HEK293 (cell line): ENCODE measurements at regions not wholly inside any gene's neighbourhood (a gene's known extent, or its start where the extent isn't known, plus 50 kb on each side); places are given as distances from the start of the nearest gene placed in this dataset.

Source experiments
- CTCF ChIA-PET: fragments of 350-600 bp; formaldehyde crosslinking; extraction: SDS; loops from one replicate; lab custom pipeline; 2021; ENCODE audit warnings: antibody characterized with exemption; lab: Yijun Ruan, JAX
- POLR2A ChIA-PET: fragments of 300-600 bp; formaldehyde crosslinking; extraction: SDS; loops from one replicate; lab custom pipeline; 2020; ENCODE audit warnings: antibody characterized with exemption, inconsistent platforms; lab: Yijun Ruan, JAX
- H3K27ac ChIP-seq: fragments of 200-500 bp; sonication (Bioruptor generic); 2 replicates; pipeline ENCODE4 v1.5.1; 2014; ENCODE audit warnings: low read depth, low read length, control low read depth, inconsistent platforms; ENCODE audit errors: extremely low read depth
- H3K36me3 ChIP-seq, 2 experiments: fragments of 200-500 bp in 1 of 2; sonication (Bioruptor generic) in 1 of 2; 1 replicate in 1 of 2; 2 replicates in 1 of 2; pipeline ENCODE4 v1.5.1; 2014 to 2017; ENCODE audit warnings: inconsistent platforms in 2 of 2, low read length in 2 of 2; ENCODE audit not compliant: control insufficient read depth in 2 of 2, insufficient read depth in 1 of 2
- H3K4me1 ChIP-seq: fragments of 200-500 bp; sonication (Bioruptor generic); 2 replicates; pipeline ENCODE4 v1.5.1; 2014; ENCODE audit warnings: mild to moderate bottlenecking, low read length, inconsistent platforms; ENCODE audit not compliant: control insufficient read depth, insufficient read depth
- H3K4me3 ChIP-seq: 2 replicates; pipeline ENCODE4 v1.5.1; 2011; ENCODE audit warnings: low read depth, mild to moderate bottlenecking, control low read depth, low read length, moderate library complexity
- H3K9me3 ChIP-seq: fragments of 200-500 bp; sonication (Bioruptor generic); 2 replicates; pipeline ENCODE4 v1.5.1; 2014; ENCODE audit warnings: low read depth, low read length, inconsistent platforms; ENCODE audit not compliant: control insufficient read depth, insufficient read depth
- ZBTB21 ChIP-seq: fragments of 450-650 bp; formaldehyde crosslinking; IDR thresholded peaks from 2 replicates; pipeline ENCODE4 v1.5.1; 2017; ENCODE audit warnings: missing biosample characterization, missing genetic modification characterization
- ZBTB8A ChIP-seq: fragments of 450-650 bp; formaldehyde crosslinking; IDR thresholded peaks from 2 replicates; pipeline ENCODE4 v1.5.1; 2016; ENCODE audit warnings: missing biosample characterization, missing genetic modification characterization
- ZEB2 ChIP-seq: fragments of 450-650 bp; formaldehyde crosslinking; IDR thresholded peaks from 2 replicates; pipeline ENCODE4 v1.5.1; 2016; ENCODE audit warnings: missing biosample characterization, missing genetic modification characterization
- ZFHX2 ChIP-seq: fragments of 450-650 bp; formaldehyde crosslinking; conservative IDR thresholded peaks from 2 replicates; pipeline ENCODE4 v1.5.1; 2016; ENCODE audit warnings: missing biosample characterization, missing genetic modification characterization
- ZNF138 ChIP-seq: fragments of 450-650 bp; formaldehyde crosslinking; IDR thresholded peaks from 2 replicates; pipeline ENCODE4 v1.5.1; 2016; ENCODE audit warnings: missing biosample characterization, missing genetic modification characterization, borderline replicate concordance
- ZNF155 ChIP-seq: fragments of 450-650 bp; formaldehyde crosslinking; IDR thresholded peaks from 2 replicates; pipeline ENCODE4 v1.5.1; 2016; ENCODE audit warnings: missing biosample characterization, missing genetic modification characterization
- ZNF157 ChIP-seq: fragments of 450-650 bp; formaldehyde crosslinking; IDR thresholded peaks from 2 replicates; pipeline ENCODE4 v1.5.1; 2016; ENCODE audit warnings: missing biosample characterization, missing genetic modification characterization
- ZNF202 ChIP-seq: fragments of 450-650 bp; formaldehyde crosslinking; IDR thresholded peaks from 2 replicates; pipeline ENCODE4 v1.5.1; 2016; ENCODE audit warnings: missing biosample characterization, missing genetic modification characterization, borderline replicate concordance
- ZNF391 ChIP-seq: fragments of 450-650 bp; formaldehyde crosslinking; IDR thresholded peaks from 2 replicates; pipeline ENCODE4 v1.5.1; 2016; ENCODE audit warnings: low read depth, missing biosample characterization, missing genetic modification characterization, borderline replicate concordance
- ZNF416 ChIP-seq: fragments of 450-650 bp; formaldehyde crosslinking; IDR thresholded peaks from 2 replicates; pipeline ENCODE4 v1.5.1; 2016; ENCODE audit warnings: missing biosample characterization, missing genetic modification characterization
- ZNF548 ChIP-seq: fragments of 450-650 bp; formaldehyde crosslinking; IDR thresholded peaks from 2 replicates; pipeline ENCODE4 v1.5.1; 2016; ENCODE audit warnings: missing biosample characterization, missing genetic modification characterization
- ZNF747 ChIP-seq: fragments of 450-650 bp; formaldehyde crosslinking; IDR thresholded peaks from 2 replicates; pipeline ENCODE4 v1.5.1; 2016; ENCODE audit warnings: missing biosample characterization, missing genetic modification characterization
- ZNF785 ChIP-seq: fragments of 450-650 bp; formaldehyde crosslinking; IDR thresholded peaks from 2 replicates; pipeline ENCODE4 v1.5.1; 2016; ENCODE audit warnings: missing biosample characterization, missing genetic modification characterization
- ZNF837 ChIP-seq: fragments of 450-650 bp; formaldehyde crosslinking; IDR thresholded peaks from 2 replicates; pipeline ENCODE4 v1.5.1; 2016; ENCODE audit warnings: missing biosample characterization, missing genetic modification characterization
- ZSCAN23 ChIP-seq: fragments of 450-650 bp; formaldehyde crosslinking; IDR thresholded peaks from 2 replicates; pipeline ENCODE4 v1.5.1; 2016; ENCODE audit warnings: missing biosample characterization, missing genetic modification characterization
- TF ChIP-seq, protein P1 (sequence below): IDR thresholded peaks from 2 replicates; pipeline ENCODE4 v1.6.1; 2011; ENCODE audit warnings: mild to moderate bottlenecking, low read depth, low read length, borderline replicate concordance
- TF ChIP-seq, protein P2 (sequence below): fragments of 450-650 bp; formaldehyde crosslinking; IDR thresholded peaks from 2 replicates; pipeline ENCODE4 v1.5.1; 2017; ENCODE audit warnings: missing biosample characterization, missing genetic modification characterization
- TF ChIP-seq, protein P3 (sequence below): fragments of 450-650 bp; formaldehyde crosslinking; IDR thresholded peaks from 2 replicates; pipeline ENCODE4 v1.5.1; 2016; ENCODE audit warnings: missing biosample characterization, missing genetic modification characterization
- TF ChIP-seq, protein P4 (sequence below): fragments of 450-650 bp; formaldehyde crosslinking; IDR thresholded peaks from 2 replicates; pipeline ENCODE4 v1.5.1; 2017; ENCODE audit warnings: missing biosample characterization, missing genetic modification characterization
- TF ChIP-seq, protein P5 (sequence below): fragments of 450-650 bp; formaldehyde crosslinking; IDR thresholded peaks from 2 replicates; pipeline ENCODE4 v1.5.1; 2016; ENCODE audit warnings: missing biosample characterization, missing genetic modification characterization
- TF ChIP-seq, protein P6 (sequence below): fragments of 450-650 bp; formaldehyde crosslinking; IDR thresholded peaks from 2 replicates; pipeline ENCODE4 v1.5.1; 2017; ENCODE audit warnings: missing biosample characterization, missing genetic modification characterization

DNA sequence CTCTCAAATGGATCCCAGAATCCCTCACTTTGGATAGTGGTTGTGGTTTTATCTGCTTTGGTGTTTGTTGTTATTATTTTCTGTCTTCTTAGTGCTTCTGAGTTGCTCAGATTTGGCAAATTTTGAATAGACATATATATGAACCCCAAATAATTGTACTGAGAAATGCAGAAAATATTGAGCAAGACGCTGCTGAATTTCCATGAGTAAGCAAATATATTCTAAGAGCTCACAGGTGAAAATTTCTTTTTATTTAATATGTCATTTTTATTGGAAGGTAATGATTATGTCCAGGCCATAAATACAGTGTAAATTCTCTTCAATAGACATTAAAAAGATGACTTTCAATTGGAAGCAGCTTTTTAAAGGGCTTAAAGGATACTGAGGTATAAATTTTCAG, 152.1 kb downstream of the FAT3 start:
- Histone ChIP-seq H3K4me3 (no peak overlapping the region), H3K27ac (no peak overlapping the region), H3K36me3 (no peaks in the 10 kb centered on the region), H3K4me1 (peaks cover 11% of the 10 kb centered on the region), H3K9me3 (no peaks in the 10 kb centered on the region)
- POLR2A ChIA-PET = interaction anchor here (0.6 to 3.0 kb wide), 3 partner anchors 8 to 152 kb away, joined by 3 to 12 read pairs (median 3); partner anchors contain the start of gene FAT3
- CTCF ChIA-PET = interaction anchor here (1.2 to 1.4 kb wide), 2 partner anchors 12 to 45 kb away, joined by 3 to 8 read pairs; no protein-coding TSS in a partner anchor
- TF ChIP-seq, protein P1, sequence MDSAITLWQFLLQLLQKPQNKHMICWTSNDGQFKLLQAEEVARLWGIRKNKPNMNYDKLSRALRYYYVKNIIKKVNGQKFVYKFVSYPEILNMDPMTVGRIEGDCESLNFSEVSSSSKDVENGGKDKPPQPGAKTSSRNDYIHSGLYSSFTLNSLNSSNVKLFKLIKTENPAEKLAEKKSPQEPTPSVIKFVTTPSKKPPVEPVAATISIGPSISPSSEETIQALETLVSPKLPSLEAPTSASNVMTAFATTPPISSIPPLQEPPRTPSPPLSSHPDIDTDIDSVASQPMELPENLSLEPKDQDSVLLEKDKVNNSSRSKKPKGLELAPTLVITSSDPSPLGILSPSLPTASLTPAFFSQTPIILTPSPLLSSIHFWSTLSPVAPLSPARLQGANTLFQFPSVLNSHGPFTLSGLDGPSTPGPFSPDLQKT = no peak
- no peak for TF ChIP-seq ZNF785 (tag by site-specific recombination)
- TF ChIP-seq ZBTB21 (tag by site-specific recombination) = no peak
- TF ChIP-seq ZNF155 (tag by site-specific recombination) = no peak
- TF ChIP-seq, protein P2, sequence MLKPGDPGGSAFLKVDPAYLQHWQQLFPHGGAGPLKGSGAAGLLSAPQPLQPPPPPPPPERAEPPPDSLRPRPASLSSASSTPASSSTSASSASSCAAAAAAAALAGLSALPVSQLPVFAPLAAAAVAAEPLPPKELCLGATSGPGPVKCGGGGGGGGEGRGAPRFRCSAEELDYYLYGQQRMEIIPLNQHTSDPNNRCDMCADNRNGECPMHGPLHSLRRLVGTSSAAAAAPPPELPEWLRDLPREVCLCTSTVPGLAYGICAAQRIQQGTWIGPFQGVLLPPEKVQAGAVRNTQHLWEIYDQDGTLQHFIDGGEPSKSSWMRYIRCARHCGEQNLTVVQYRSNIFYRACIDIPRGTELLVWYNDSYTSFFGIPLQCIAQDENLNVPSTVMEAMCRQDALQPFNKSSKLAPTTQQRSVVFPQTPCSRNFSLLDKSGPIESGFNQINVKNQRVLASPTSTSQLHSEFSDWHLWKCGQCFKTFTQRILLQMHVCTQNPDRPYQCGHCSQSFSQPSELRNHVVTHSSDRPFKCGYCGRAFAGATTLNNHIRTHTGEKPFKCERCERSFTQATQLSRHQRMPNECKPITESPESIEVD (tag by site-specific recombination) = no peak
- no peak for TF ChIP-seq ZNF548 (tag by site-specific recombination)
- TF ChIP-seq, protein P3, sequence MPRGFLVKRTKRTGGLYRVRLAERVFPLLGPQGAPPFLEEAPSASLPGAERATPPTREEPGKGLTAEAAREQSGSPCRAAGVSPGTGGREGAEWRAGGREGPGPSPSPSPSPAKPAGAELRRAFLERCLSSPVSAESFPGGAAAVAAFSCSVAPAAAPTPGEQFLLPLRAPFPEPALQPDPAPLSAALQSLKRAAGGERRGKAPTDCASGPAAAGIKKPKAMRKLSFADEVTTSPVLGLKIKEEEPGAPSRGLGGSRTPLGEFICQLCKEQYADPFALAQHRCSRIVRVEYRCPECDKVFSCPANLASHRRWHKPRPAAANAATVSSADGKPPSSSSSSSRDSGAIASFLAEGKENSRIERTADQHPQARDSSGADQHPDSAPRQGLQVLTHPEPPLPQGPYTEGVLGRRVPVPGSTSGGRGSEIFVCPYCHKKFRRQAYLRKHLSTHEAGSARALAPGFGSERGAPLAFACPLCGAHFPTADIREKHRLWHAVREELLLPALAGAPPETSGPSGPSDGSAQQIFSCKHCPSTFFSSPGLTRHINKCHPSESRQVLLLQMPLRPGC (tag by site-specific recombination) = no peak
- no peak for TF ChIP-seq ZNF747
- no peak for TF ChIP-seq ZSCAN23 (tag by site-specific recombination)
- no peak for TF ChIP-seq ZNF138 (tag by site-specific recombination)
- no peak for TF ChIP-seq ZNF391
- TF ChIP-seq ZNF157 (tag by site-specific recombination) = no peak
- TF ChIP-seq, protein P4, sequence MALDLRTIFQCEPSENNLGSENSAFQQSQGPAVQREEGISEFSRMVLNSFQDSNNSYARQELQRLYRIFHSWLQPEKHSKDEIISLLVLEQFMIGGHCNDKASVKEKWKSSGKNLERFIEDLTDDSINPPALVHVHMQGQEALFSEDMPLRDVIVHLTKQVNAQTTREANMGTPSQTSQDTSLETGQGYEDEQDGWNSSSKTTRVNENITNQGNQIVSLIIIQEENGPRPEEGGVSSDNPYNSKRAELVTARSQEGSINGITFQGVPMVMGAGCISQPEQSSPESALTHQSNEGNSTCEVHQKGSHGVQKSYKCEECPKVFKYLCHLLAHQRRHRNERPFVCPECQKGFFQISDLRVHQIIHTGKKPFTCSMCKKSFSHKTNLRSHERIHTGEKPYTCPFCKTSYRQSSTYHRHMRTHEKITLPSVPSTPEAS (tag by site-specific recombination) = no peak

DNA sequence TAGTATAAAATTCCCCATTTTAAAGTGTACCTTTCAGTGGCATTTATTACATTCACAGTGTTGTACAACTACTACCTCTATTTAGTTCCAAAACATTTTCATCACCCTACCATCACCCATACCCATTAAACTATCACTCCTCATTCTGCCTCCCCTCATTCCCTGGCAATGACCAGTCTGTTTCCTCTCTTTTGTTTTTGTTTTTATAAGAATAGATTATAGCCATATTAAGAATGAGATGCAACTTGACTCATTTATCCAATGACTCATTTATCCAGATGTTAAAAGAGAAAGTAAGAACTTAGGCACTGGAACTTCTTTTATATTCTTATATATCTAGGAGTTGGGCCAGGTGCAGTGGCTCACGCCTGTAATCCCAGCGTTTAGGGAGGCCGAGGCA, 156.3 kb downstream of the FAT3 start:
- ChIA-PET POLR2A (interaction anchor here (0.8 kb wide), 1 partner anchor 157 kb away, joined by 4 read pairs; the partner anchor contains the start of gene FAT3), CTCF (interaction anchor here (1.2 kb wide), 1 partner anchor 8 kb away, joined by 5 read pairs; no protein-coding TSS in a partner anchor)
- TF ChIP-seq, protein P5, sequence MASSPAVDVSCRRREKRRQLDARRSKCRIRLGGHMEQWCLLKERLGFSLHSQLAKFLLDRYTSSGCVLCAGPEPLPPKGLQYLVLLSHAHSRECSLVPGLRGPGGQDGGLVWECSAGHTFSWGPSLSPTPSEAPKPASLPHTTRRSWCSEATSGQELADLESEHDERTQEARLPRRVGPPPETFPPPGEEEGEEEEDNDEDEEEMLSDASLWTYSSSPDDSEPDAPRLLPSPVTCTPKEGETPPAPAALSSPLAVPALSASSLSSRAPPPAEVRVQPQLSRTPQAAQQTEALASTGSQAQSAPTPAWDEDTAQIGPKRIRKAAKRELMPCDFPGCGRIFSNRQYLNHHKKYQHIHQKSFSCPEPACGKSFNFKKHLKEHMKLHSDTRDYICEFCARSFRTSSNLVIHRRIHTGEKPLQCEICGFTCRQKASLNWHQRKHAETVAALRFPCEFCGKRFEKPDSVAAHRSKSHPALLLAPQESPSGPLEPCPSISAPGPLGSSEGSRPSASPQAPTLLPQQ = peak; percentile 46; the same call in 1 of the 2 replicates
- TF ChIP-seq ZNF837 (tag by site-specific recombination) (no peak), ZNF747 (no peak), ZFHX2 (tag by site-specific recombination) (no peak), ZBTB8A (no peak), ZNF416 (tag by site-specific recombination) (no peak), ZEB2 (0 out of 2 replicates have a peak, but pooled peaks have one; percentile 28), ZNF202 (tag by site-specific recombination) (no peak)
- TF ChIP-seq, protein P6, sequence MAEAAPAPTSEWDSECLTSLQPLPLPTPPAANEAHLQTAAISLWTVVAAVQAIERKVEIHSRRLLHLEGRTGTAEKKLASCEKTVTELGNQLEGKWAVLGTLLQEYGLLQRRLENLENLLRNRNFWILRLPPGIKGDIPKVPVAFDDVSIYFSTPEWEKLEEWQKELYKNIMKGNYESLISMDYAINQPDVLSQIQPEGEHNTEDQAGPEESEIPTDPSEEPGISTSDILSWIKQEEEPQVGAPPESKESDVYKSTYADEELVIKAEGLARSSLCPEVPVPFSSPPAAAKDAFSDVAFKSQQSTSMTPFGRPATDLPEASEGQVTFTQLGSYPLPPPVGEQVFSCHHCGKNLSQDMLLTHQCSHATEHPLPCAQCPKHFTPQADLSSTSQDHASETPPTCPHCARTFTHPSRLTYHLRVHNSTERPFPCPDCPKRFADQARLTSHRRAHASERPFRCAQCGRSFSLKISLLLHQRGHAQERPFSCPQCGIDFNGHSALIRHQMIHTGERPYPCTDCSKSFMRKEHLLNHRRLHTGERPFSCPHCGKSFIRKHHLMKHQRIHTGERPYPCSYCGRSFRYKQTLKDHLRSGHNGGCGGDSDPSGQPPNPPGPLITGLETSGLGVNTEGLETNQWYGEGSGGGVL (tag by site-specific recombination) = 0 out of 2 replicates have a peak, but pooled peaks have one; percentile 14
- H3K4me1 ChIP-seq = peaks cover 17% of the 10 kb centered on the region
- no peak overlapping the region for H3K4me3 ChIP-seq
- H3K36me3 ChIP-seq = no peaks in the 10 kb centered on the region
- no peak overlapping the region for H3K27ac ChIP-seq
- H3K9me3 ChIP-seq = no peaks in the 10 kb centered on the region
